ENCODE measurements at regions not wholly inside any gene's neighbourhood (a gene's known extent, or its start where the extent isn't known, plus 50 kb on each side); places are given as distances from the start of the nearest gene placed in this dataset.

DNA sequence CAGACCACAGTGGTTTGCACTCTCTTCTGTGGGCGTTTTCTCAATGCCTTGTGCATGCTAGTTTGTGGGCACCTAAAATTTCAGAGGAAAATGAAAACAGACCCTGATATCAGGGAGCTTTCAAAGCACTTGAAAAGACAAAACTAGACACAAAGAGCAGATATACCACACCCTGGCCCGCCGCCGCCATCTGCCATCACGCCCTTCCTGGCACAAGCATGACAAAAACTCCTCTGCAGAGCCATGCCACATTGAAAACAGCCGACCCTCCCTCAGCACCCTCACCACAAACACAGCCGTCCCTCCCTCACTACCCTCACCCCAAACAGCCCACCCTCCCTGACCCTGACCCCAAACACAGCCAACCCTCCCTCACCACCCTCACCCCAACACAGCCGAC, 84.8 kb upstream of the RAB6C start:
- TF ChIP-seq, protein P1, sequence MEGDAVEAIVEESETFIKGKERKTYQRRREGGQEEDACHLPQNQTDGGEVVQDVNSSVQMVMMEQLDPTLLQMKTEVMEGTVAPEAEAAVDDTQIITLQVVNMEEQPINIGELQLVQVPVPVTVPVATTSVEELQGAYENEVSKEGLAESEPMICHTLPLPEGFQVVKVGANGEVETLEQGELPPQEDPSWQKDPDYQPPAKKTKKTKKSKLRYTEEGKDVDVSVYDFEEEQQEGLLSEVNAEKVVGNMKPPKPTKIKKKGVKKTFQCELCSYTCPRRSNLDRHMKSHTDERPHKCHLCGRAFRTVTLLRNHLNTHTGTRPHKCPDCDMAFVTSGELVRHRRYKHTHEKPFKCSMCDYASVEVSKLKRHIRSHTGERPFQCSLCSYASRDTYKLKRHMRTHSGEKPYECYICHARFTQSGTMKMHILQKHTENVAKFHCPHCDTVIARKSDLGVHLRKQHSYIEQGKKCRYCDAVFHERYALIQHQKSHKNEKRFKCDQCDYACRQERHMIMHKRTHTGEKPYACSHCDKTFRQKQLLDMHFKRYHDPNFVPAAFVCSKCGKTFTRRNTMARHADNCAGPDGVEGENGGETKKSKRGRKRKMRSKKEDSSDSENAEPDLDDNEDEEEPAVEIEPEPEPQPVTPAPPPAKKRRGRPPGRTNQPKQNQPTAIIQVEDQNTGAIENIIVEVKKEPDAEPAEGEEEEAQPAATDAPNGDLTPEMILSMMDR (IDR thresholded peaks at IDR 0.05), result no peak
- TF ChIP-seq POLR2A (IDR thresholded peaks at IDR 0.05), result no peak

Data from thyroid gland (tissue), 4 donors.